ENCODE measurements at regions not wholly inside any gene's neighbourhood (a gene's known extent, or its start where the extent isn't known, plus 50 kb on each side); places are given as distances from the start of the nearest gene placed in this dataset.

GRCh38 chr1:5389101-5389885 lies 602.9 kb downstream of the NPHP4 start:
- DNase-seq (ENCODE audit: low read depth in 1 of 2, low spot score in 2 of 2), result no peak
- Histone ChIP-seq H3K27ac (no peak overlapping the region), H3K9me3 (replicated peaks) (peaks cover 2% of the 10 kb centered on the region), H3K4me1 (replicated peaks) (no peaks in the 10 kb centered on the region), H3K27me3 (replicated peaks) (no peaks in the 10 kb centered on the region), H3K4me3 (no peak overlapping the region), H3K36me3 (no peaks in the 10 kb centered on the region)

- H3K27me3 ChIP-seq (replicated peaks), result no peaks in the 10 kb centered on the region
- no peak for DNase-seq (ENCODE audit: low read depth in 1 of 2, low spot score in 2 of 2)
- H3K9me3 ChIP-seq (replicated peaks), result peaks cover 2% of the 10 kb centered on the region
- no peaks in the 10 kb centered on the region for H3K36me3 ChIP-seq
- H3K4me1 ChIP-seq (replicated peaks), result no peaks in the 10 kb centered on the region
- no peak overlapping the region for H3K27ac ChIP-seq
- no peak overlapping the region for H3K4me3 ChIP-seq
These were observed 603.6 kb downstream of the NPHP4 start for GRCh38 chr1:5388622-5389021.

GRCh38 chr1:5386371-5386770 lies 605.9 kb downstream of the NPHP4 start:
- Histone ChIP-seq H3K4me3 (no peak overlapping the region), H3K27me3 (replicated peaks) (no peaks in the 10 kb centered on the region), H3K4me1 (replicated peaks) (no peaks in the 10 kb centered on the region), H3K9me3 (replicated peaks) (peaks cover 6% of the 10 kb centered on the region), H3K36me3 (no peaks in the 10 kb centered on the region), H3K27ac (no peak overlapping the region)
- no peak for DNase-seq (ENCODE audit: low read depth in 1 of 2, low spot score in 2 of 2)

GRCh38 chr1:5385956-5386355 lies 606.3 kb downstream of the NPHP4 start:
- Histone ChIP-seq H3K27me3 (replicated peaks) (no peaks in the 10 kb centered on the region), H3K9me3 (replicated peaks) (peaks cover 6% of the 10 kb centered on the region), H3K4me1 (replicated peaks) (no peaks in the 10 kb centered on the region), H3K36me3 (no peaks in the 10 kb centered on the region), H3K27ac (no peak overlapping the region), H3K4me3 (no peak overlapping the region)
- DNase-seq (ENCODE audit: low read depth in 1 of 2, low spot score in 2 of 2), result no peak

GRCh38 chr1:5385096-5385799 lies 607.0 kb downstream of the NPHP4 start:
- peaks cover 3% of the 10 kb centered on the region for H3K9me3 ChIP-seq (replicated peaks)
- no peaks in the 10 kb centered on the region for H3K4me1 ChIP-seq (replicated peaks)
- no peaks in the 10 kb centered on the region for H3K36me3 ChIP-seq
- no peak overlapping the region for H3K4me3 ChIP-seq
- DNase-seq (ENCODE audit: low read depth in 1 of 2, low spot score in 2 of 2), result no peak
- H3K27me3 ChIP-seq (replicated peaks), result no peaks in the 10 kb centered on the region
- H3K27ac ChIP-seq, result no peak overlapping the region

- no peaks in the 10 kb centered on the region for H3K27me3 ChIP-seq (replicated peaks)
- no peaks in the 10 kb centered on the region for H3K36me3 ChIP-seq
- no peaks in the 10 kb centered on the region for H3K4me1 ChIP-seq (replicated peaks)
- H3K27ac ChIP-seq, result no peak overlapping the region
- peaks cover 9% of the 10 kb centered on the region; the same call in 1 of the 2 replicates for H3K9me3 ChIP-seq (replicated peaks)
- no peak overlapping the region for H3K4me3 ChIP-seq
- DNase-seq (ENCODE audit: low read depth in 1 of 2, low spot score in 2 of 2), result no peak
These were observed 610.7 kb downstream of the NPHP4 start for GRCh38 chr1:5381491-5381890.

- Histone ChIP-seq H3K36me3 (no peaks in the 10 kb centered on the region), H3K27ac (no peak overlapping the region), H3K9me3 (replicated peaks) (peaks cover 17% of the 10 kb centered on the region; the same call in 1 of the 2 replicates), H3K4me3 (no peak overlapping the region), H3K27me3 (replicated peaks) (no peaks in the 10 kb centered on the region), H3K4me1 (replicated peaks) (no peaks in the 10 kb centered on the region)
- no peak for DNase-seq (ENCODE audit: low read depth in 1 of 2, low spot score in 2 of 2)
These were observed 613.0 kb downstream of the NPHP4 start for GRCh38 chr1:5379176-5379759.

GRCh38 chr1:5376538-5377247 lies 615.5 kb downstream of the NPHP4 start:
- no peak overlapping the region for H3K4me3 ChIP-seq
- no peak overlapping the region for H3K27ac ChIP-seq
- no peaks in the 10 kb centered on the region for H3K4me1 ChIP-seq (replicated peaks)
- DNase-seq (ENCODE audit: low read depth in 1 of 2, low spot score in 2 of 2), result no peak
- H3K9me3 ChIP-seq (replicated peaks), result peaks cover 21% of the 10 kb centered on the region; the same call in 1 of the 2 replicates
- H3K27me3 ChIP-seq (replicated peaks), result no peaks in the 10 kb centered on the region
- no peaks in the 10 kb centered on the region for H3K36me3 ChIP-seq

- no peaks in the 10 kb centered on the region for H3K36me3 ChIP-seq
- no peak overlapping the region for H3K27ac ChIP-seq
- no peak for DNase-seq (ENCODE audit: low read depth in 1 of 2, low spot score in 2 of 2)
- H3K4me1 ChIP-seq (replicated peaks), result no peaks in the 10 kb centered on the region
- no peak overlapping the region for H3K4me3 ChIP-seq
- peaks cover 28% of the 10 kb centered on the region; the same call in 1 of the 2 replicates for H3K9me3 ChIP-seq (replicated peaks)
- no peaks in the 10 kb centered on the region for H3K27me3 ChIP-seq (replicated peaks)
These were observed 616.7 kb downstream of the NPHP4 start for GRCh38 chr1:5375481-5375880.

- H3K9me3 ChIP-seq (replicated peaks), result peaks cover 28% of the 10 kb centered on the region; the same call in 1 of the 2 replicates
- no peaks in the 10 kb centered on the region for H3K4me1 ChIP-seq (replicated peaks)
- H3K27me3 ChIP-seq (replicated peaks), result no peaks in the 10 kb centered on the region
- H3K36me3 ChIP-seq, result no peaks in the 10 kb centered on the region
- no peak overlapping the region for H3K4me3 ChIP-seq
- H3K27ac ChIP-seq, result no peak overlapping the region
- no peak for DNase-seq (ENCODE audit: low read depth in 1 of 2, low spot score in 2 of 2)
These were observed 618.0 kb downstream of the NPHP4 start for GRCh38 chr1:5374192-5374591.

GRCh38 chr1:5373281-5373680 lies 618.9 kb downstream of the NPHP4 start:
- H3K27ac ChIP-seq, result no peak overlapping the region

GRCh38 chr1:5371270-5371669 lies 621.0 kb downstream of the NPHP4 start:
- Histone ChIP-seq H3K27me3 (replicated peaks) (no peaks in the 10 kb centered on the region), H3K36me3 (no peaks in the 10 kb centered on the region), H3K4me3 (no peak overlapping the region), H3K9me3 (replicated peaks) (peaks cover 25% of the 10 kb centered on the region; the same call in 1 of the 2 replicates), H3K27ac (no peak overlapping the region), H3K4me1 (replicated peaks) (no peaks in the 10 kb centered on the region)
- DNase-seq (ENCODE audit: low read depth in 1 of 2, low spot score in 2 of 2), result no peak

More at GRCh38 chr1:5373281-5373680, 618.9 kb downstream of the NPHP4 start:
- peaks cover 28% of the 10 kb centered on the region; the same call in 1 of the 2 replicates for H3K9me3 ChIP-seq (replicated peaks)
- no peaks in the 10 kb centered on the region for H3K27me3 ChIP-seq (replicated peaks)
- no peaks in the 10 kb centered on the region for H3K36me3 ChIP-seq
- DNase-seq (ENCODE audit: low read depth in 1 of 2, low spot score in 2 of 2), result no peak
- H3K4me1 ChIP-seq (replicated peaks), result no peaks in the 10 kb centered on the region
- no peak overlapping the region for H3K4me3 ChIP-seq

- H3K27ac ChIP-seq, result no peak overlapping the region
- no peaks in the 10 kb centered on the region for H3K4me1 ChIP-seq (replicated peaks)
- H3K36me3 ChIP-seq, result no peaks in the 10 kb centered on the region
- no peak overlapping the region for H3K4me3 ChIP-seq
- H3K27me3 ChIP-seq (replicated peaks), result no peaks in the 10 kb centered on the region
- DNase-seq (ENCODE audit: low read depth in 1 of 2, low spot score in 2 of 2), result no peak
- peaks cover 25% of the 10 kb centered on the region; the same call in 1 of the 2 replicates for H3K9me3 ChIP-seq (replicated peaks)
These were observed 621.9 kb downstream of the NPHP4 start for GRCh38 chr1:5370311-5370710.
